Subcutaneous abdominal adipose tissue (tissue), 5 donors: ENCODE measurements at regions not wholly inside any gene's neighbourhood (a gene's known extent, or its start where the extent isn't known, plus 50 kb on each side); places are given as distances from the start of the nearest gene placed in this dataset.
"Not testable (repeated sequence)": the region's sequence is repeated elsewhere in the genome, so short reads cannot be mapped to it uniquely, and the experiment has no call there.

Experiments
- H3K27ac ChIP-seq: one replicate; pipeline ENCODE4 v1.7.0; 2013; ENCODE audit warnings: low read depth, mild to moderate bottlenecking, inconsistent platforms, low read length, moderate library complexity
- H3K27me3 ChIP-seq, 5 donors: one replicate each; pipeline ENCODE4 v1.7.0; 2013; ENCODE audit warnings: low read length in 5 of 5, inconsistent platforms in 1 of 5; ENCODE audit not compliant: control insufficient read depth in 5 of 5, insufficient read depth in 4 of 5
- H3K36me3 ChIP-seq, 5 donors: one replicate each; pipeline ENCODE4 v1.7.0; 2013; ENCODE audit warnings: low read length in 5 of 5; ENCODE audit not compliant: control insufficient read depth in 5 of 5, insufficient read depth in 5 of 5
- H3K4me1 ChIP-seq, 5 donors: one replicate each; pipeline ENCODE4 v1.7.0; 2013; ENCODE audit warnings: low read length in 5 of 5, mild to moderate bottlenecking in 3 of 5, moderate library complexity in 1 of 5; ENCODE audit not compliant: control insufficient read depth in 5 of 5, insufficient read depth in 5 of 5
- H3K4me3 ChIP-seq, 5 donors: one replicate each; pipeline ENCODE4 v1.7.0; 2013; ENCODE audit warnings: low read length in 5 of 5, low read depth in 1 of 5
- H3K9ac ChIP-seq, 5 donors: one replicate each; pipeline ENCODE4 v1.7.0; 2013; ENCODE audit warnings: low read length in 5 of 5, mild to moderate bottlenecking in 4 of 5, moderate library complexity in 3 of 5
- H3K9me3 ChIP-seq, 5 donors: one replicate each; pipeline ENCODE4 v1.7.0; 2013; ENCODE audit warnings: low read length in 5 of 5; ENCODE audit not compliant: control insufficient read depth in 5 of 5
- donor health status: healthy.
- donor health status: healthy.
- donor health status: healthy.
- donor health status: healthy.
- donor health status: healthy.

DNA sequence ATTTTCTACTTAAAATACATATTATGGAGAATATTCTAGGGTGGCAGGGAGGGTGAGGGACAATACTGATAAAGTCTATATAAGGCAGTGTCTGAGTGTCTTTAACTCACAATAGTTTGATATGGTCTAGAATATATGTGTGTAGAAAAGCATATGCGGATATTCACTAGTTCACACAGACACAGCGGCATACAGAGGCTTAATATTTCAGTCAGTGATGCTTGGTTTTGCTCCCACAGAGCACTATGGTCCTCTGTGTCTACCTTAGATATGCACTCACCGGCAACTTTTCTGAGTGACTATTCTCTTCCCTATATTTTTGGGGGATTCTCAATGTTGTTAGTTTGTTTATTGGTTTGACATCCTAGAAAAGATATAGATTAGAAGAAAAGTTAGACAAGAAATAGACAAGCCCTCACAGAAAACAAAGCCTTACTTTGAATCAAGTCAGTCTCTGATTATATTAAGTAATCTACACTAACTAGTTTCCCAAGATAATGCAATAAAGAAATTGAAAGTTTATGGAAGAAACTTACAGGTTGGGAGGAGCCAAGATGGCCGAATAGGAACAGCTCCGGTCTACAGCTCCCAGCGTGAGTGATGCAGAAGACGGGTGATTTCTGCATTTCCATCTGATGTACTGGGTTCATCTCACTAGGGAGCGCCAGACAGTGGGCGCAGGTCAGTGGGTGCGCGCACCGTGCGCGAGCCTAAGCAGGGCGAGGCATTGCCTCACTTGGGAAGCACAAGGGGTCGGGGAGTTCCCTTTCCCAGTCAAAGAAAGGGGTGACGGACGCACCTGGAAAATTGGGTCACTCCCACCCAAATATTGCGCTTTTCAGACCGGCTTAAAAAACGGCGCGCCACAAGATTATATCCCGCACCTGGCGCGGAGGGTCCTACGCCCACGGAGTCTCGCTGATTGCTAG lies 578.4 kb upstream of the FOXG1 start:
- not testable (repeated sequence) for H3K4me1 ChIP-seq, H3K27me3 ChIP-seq, H3K36me3 ChIP-seq, H3K4me3 ChIP-seq, H3K9me3 ChIP-seq, H3K9ac ChIP-seq, H3K27ac ChIP-seq

DNA sequence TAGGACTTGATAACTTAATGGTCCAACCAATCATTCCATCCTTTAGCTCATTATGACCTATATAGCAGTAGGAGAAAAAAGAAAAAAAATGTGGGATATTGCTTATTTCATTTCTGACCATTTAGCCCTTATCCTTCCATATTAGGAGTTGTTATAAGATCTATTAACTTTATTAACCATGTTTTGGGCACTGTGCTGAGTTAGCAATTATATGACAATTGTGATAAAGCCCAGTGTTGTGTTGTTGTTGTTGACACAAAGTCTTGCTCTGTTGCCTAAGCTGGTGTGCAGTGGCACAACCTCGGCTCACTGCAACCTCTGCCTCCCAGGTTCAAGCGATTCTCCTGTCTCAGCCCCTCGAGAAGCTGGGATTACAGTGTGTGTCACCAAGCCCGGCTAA lies 569.7 kb upstream of the FOXG1 start:
- H3K9me3 ChIP-seq: no peaks in the 10 kb centered on the region
- no peak overlapping the region for H3K9ac ChIP-seq
- no peak overlapping the region for H3K4me3 ChIP-seq
- H3K4me1 ChIP-seq: no peaks in the 10 kb centered on the region
- H3K36me3 ChIP-seq: no peaks in the 10 kb centered on the region
- H3K27me3 ChIP-seq: no peaks in the 10 kb centered on the region
- no peak overlapping the region for H3K27ac ChIP-seq

DNA sequence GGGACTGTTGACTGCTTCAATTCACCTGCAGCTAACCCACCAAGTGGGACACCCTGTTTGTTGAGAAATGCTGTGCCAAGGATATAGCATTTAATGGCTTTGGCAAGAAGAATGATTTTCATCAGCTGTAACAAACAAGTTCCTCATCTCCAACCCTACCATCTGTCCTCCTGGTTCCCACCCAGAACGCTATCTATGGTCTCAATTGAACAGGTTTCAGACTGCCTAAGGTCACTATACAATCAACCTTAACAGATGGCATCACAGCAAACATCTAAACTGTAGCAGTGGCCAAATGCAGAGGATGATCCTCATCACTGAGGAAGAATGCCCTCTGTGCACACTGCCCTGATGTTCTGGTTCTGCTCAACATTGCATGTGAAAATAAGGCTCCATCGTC lies 546.2 kb upstream of the FOXG1 start:
- H3K27me3 ChIP-seq: no peaks in the 10 kb centered on the region
- H3K4me1 ChIP-seq: no peaks in the 10 kb centered on the region
- H3K9ac ChIP-seq: no peak overlapping the region
- no peak overlapping the region for H3K4me3 ChIP-seq
- no peaks in the 10 kb centered on the region for H3K36me3 ChIP-seq
- peaks cover 0 to 3% (median 0%) of the 10 kb centered on the region in 5 donors for H3K9me3 ChIP-seq
- no peak overlapping the region for H3K27ac ChIP-seq

DNA sequence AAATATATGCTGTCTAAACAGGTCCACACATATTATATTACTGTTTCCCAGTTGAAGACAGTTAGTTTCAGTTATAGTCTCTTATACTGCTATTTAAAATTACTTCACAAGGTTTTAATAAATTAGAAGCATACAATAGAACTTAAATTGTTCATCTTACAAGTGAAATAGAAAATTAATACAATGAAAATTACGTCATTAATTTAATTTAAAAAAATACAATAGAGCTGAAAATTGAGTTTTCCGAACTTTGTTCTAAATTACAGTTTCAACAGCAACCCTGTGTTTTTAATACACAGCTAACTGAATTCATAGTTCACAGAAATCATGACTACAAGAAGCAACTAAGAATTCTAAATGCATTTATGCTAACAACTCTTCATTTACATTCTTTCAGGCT lies 525.7 kb upstream of the FOXG1 start:
- Histone ChIP-seq H3K27me3 (no peaks in the 10 kb centered on the region), H3K4me1 (no peaks in the 10 kb centered on the region), H3K36me3 (no peaks in the 10 kb centered on the region), H3K9me3 (peaks cover 0 to 4% (median 0%) of the 10 kb centered on the region in 5 donors), H3K27ac (no peak overlapping the region), H3K9ac (no peak overlapping the region), H3K4me3 (no peak overlapping the region)

DNA sequence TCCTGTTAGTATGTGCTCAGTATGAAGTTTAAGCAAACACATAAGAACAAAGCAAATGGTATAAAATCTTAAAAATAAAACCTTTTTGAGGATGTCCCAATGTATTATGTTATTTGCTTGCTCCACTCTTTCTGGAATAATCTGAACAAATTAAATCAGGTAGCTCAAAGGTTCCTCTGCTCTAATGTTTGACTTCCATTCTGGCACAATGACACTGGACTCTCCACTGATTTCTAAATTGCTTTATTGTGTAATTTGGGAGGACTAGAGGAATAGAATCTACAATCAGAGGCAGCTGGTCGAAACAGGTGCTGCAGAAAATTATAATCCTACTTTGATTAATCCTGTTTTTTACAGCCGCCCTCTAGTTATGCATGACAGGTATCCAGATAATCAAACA lies 523.7 kb upstream of the FOXG1 start:
- no peaks in the 10 kb centered on the region for H3K27me3 ChIP-seq
- H3K4me3 ChIP-seq: no peak overlapping the region
- no peak overlapping the region for H3K27ac ChIP-seq
- no peaks in the 10 kb centered on the region for H3K4me1 ChIP-seq
- H3K36me3 ChIP-seq: no peaks in the 10 kb centered on the region
- peaks cover 0 to 4% (median 0%) of the 10 kb centered on the region in 5 donors for H3K9me3 ChIP-seq
- no peak overlapping the region for H3K9ac ChIP-seq

DNA sequence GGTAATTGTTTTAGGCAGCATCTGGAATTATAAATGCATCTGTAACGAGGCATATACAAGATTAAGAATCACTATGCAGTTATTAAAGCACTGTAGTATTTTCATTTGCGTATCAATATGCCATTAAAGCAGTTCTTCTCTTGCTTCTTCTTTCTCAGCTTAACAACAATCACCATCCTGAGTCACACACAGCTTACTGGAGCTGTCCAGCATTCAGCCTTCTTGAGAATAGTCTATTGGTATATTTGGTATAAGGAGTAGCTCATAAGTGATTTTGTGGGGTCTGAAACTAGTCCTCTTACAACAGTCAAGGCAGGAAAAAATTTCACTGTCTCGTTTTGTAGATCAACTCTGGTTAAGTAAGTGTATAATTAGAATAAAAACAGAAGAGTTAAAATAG lies 523.0 kb upstream of the FOXG1 start:
- no peaks in the 10 kb centered on the region for H3K27me3 ChIP-seq
- H3K27ac ChIP-seq: no peak overlapping the region
- H3K4me3 ChIP-seq: no peak overlapping the region
- no peaks in the 10 kb centered on the region for H3K4me1 ChIP-seq
- H3K9me3 ChIP-seq: peaks cover 0 to 5% (median 0%) of the 10 kb centered on the region in 5 donors
- no peak overlapping the region for H3K9ac ChIP-seq
- no peaks in the 10 kb centered on the region for H3K36me3 ChIP-seq

DNA sequence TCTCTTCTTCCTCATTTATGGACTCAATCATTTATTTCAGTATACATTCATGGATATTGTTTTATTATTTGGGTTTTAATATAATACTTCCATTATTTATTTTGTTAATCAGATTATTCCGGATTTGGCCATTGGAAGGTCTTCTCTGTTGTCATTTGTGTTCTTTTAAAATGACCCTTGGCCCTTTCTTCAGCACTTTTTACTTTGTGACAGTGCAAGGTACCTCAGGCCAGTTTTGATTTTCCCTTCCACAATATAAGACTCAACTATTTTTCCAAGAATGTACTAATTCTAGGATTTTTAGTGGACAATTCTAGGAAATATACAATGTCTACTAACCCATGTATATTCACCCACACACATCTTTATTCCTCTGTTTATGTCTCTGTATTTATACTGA lies 521.4 kb upstream of the FOXG1 start:
- no peak overlapping the region for H3K27ac ChIP-seq
- H3K9ac ChIP-seq: no peak overlapping the region
- H3K4me1 ChIP-seq: no peaks in the 10 kb centered on the region
- no peaks in the 10 kb centered on the region for H3K36me3 ChIP-seq
- no peaks in the 10 kb centered on the region for H3K27me3 ChIP-seq
- H3K9me3 ChIP-seq: peaks cover 0 to 7% (median 0%) of the 10 kb centered on the region in 5 donors
- H3K4me3 ChIP-seq: no peak overlapping the region

DNA sequence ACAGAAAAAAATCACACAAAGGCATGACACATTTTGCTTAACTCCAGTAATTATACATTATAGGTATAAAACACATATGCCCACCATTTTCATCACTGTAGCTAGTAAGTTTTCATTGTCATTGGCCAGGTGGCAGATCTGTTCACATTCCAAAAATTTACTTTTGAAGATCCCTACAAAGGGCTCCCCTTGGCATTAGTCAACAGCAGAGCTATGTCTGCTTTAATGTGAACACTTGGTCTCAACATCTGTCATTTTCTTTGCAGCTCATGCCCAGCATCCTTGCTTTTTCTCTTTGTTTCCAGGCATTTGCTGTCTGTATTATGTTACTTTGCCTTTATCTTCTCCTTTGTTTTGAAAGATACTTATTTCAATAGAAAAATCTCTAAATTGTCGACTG lies 519.1 kb upstream of the FOXG1 start:
- Histone ChIP-seq H3K9ac (no peak overlapping the region), H3K27me3 (no peaks in the 10 kb centered on the region), H3K4me3 (no peak overlapping the region), H3K36me3 (no peaks in the 10 kb centered on the region), H3K9me3 (peaks cover 0 to 7% (median 2%) of the 10 kb centered on the region in 5 donors), H3K27ac (no peak overlapping the region), H3K4me1 (no peaks in the 10 kb centered on the region)

DNA sequence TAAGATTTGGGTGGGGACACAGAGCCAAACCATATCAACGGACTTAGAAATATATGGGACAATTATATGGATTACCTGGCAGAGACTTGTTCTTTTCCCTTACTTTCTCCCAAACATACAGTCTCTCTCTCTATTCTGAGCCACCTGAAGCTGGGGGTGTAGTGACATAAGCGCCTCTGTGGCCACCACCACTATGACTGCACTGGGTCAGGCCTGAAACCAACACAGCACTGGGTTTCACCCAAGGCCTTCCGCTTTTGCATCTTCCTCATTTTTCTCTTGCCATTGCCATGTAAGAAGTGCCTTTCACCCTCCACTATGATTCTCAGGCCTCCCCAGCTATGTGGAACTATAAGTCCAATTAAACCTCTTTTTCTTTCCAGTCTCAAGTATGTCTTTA lies 514.5 kb upstream of the FOXG1 start:
- not testable (repeated sequence) for H3K36me3 ChIP-seq, H3K4me3 ChIP-seq, H3K4me1 ChIP-seq, H3K9me3 ChIP-seq, H3K27me3 ChIP-seq, H3K27ac ChIP-seq, H3K9ac ChIP-seq

DNA sequence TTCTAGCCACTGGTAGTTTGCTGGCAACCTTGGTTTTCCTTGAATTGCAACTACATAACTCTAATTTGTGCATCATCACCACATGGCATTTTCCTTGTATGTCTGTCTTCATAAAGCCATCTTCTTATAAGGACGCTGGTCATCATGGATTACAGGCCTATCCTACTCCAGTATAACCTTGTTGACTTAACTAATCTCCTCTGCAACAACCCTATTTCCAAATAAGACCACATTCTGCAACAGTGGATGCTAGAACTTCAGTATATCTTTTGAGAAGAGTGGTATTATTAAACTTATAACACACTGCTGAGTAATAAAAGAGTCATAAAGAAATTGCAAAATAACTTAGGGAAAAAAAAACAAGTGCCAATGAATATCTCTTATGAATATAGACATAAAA lies 511.8 kb upstream of the FOXG1 start:
- no peaks in the 10 kb centered on the region for H3K27me3 ChIP-seq
- H3K9ac ChIP-seq: no peak overlapping the region
- no peaks in the 10 kb centered on the region for H3K4me1 ChIP-seq
- H3K36me3 ChIP-seq: no peaks in the 10 kb centered on the region
- H3K27ac ChIP-seq: no peak overlapping the region
- H3K9me3 ChIP-seq: peaks cover 0 to 6% (median 3%) of the 10 kb centered on the region in 5 donors
- H3K4me3 ChIP-seq: no peak overlapping the region
